ENCODE measurements at regions not wholly inside any gene's neighbourhood (a gene's known extent, or its start where the extent isn't known, plus 50 kb on each side); places are given as distances from the start of the nearest gene placed in this dataset.

DNA sequence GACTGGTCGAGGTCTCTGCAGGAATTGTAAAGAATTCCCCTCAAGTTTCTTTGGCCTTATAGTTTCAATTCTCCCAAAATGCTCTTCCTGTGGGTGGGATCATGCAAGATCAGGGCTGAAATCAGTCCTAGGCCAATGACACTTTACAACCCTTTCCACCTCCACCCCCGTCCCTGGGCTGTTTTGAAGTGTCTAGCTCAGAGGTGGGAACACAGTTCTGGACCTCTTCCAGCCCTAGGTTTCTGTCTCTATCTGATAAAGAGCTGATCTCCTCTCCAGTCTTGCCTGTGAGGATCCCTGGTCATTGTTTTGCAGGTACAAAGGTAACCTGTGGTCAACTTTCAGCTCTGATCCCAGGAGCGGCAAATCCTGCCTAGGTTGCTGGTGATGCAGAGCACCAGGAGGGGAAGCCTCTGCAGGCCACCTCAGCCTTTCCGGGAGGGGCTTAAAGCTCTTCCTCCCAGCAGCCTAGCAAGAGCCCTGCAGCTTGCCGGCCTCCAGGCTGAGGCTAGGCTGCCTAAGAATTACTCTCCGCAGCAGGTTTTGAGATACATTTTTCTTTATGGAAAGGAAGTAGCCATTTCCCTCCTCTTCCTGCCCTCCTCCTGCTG lies 69.8 kb upstream of the WIPF1 start:
- peak in 2 of 14 donors; percentile 28 to 51 for DNase-seq

DNA sequence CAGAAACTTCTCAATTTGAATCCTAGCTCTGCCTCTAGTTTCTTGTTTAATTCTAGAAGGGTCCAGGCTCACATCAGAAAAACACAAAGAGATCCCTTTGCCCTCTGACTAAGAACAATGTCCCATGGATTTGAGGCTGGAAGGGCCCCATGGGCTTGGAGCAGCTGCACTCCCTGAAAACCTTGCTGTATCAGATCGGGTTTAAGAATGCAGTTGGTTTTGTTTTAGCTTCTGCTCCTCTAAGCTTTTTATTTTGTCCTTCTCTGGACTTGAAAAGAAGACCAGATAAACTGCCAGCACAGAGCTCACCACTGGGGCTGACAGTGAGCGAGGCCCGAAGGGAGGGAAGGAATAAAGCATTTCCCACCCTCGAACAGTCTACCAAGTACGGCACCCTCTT lies 69.2 kb upstream of the WIPF1 start:
- peak in 7 of 14 donors; percentile 37 to 65 (median 51) for DNase-seq

- peak in 5 of 14 donors; percentile 44 to 65 (median 52) for DNase-seq
Observed at GRCh38 chr2:174666312-174666711, 68.7 kb upstream of the WIPF1 start.

- DNase-seq = peak in 6 of 14 donors; percentile 21 to 63 (median 34)
Observed at GRCh38 chr2:174664084-174664759, 66.6 kb upstream of the WIPF1 start.

DNA sequence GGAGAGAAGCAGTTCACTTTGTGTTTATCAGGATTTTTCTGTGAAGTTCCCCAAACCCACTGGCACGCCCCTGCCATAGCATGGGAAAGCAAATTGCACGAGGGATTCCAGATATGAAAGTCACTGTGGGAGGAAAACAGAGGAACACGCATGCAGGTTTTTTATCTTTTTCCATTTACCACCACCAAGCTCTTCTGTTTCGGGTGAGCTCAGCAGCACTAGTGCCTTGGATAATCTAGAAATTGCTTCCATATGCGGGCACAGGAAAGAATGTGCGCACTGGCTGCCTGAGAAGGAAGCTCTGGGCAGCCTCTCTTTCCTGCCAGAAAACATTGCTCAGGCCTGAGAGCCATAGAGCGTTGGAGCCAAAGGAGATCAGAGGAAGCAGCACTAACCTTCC lies 65.9 kb upstream of the WIPF1 start:
- peak in 3 of 14 donors; percentile 16 to 49 (median 20) for DNase-seq

DNA sequence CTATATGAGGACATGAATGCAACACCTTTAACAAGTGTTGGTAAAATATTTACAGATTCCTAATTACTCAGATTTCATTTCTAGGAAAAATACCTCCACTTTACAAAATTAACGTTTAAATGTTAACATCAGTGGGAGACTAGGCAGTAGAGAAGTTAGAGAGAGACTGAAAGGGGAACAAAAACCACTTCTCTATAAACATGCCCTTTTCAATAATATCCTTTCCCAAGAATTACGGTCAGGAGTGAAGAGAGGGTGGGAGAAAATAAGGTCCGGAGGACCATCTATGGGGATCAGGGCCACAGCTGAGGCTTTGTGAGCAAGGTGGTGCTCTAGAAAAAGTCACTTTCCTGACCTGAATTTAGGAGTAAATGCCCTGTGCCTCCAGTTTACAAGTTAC lies 65.3 kb upstream of the WIPF1 start:
- no peak for DNase-seq

GRCh38 chr2:174662459-174662858 lies 64.9 kb upstream of the WIPF1 start:
- DNase-seq = no peak

DNA sequence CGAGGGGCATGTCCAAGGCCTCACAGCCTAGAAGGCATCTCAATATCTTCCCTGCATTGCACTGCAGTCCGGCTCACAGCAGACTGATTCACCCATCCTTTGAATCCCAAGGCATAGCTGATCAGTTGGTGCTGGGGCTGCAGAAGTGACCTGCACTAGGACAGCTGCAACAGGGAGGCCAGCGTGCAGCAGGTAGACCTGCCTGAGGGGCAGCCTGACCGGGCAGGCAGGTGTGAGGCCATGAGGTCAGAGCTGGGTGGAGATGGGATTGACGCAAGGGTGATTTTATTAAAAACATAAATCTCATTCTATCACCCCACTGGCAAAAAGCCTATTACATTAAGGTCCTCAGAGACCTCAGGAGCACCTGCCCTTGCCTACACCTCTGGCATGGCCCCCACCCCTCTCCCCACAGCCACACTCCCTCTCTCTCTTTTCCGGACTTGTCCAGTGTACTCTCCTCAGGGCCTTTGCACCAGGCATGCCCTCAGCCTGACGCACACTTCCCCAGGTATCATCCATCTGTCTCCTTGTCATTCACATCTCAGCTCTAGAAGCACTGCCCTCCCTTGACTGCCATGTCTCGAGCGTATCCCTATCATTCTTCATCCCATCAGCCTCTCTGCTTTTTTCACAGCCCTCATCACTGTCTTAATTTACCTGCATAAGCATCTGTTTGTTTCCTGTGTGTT lies 63.5 kb upstream of the WIPF1 start:
- DNase-seq = no peak

- no peak for DNase-seq
Observed at GRCh38 chr2:174659069-174659900, 61.7 kb upstream of the WIPF1 start.

- no peak for DNase-seq
Observed at GRCh38 chr2:174656676-174657176, 59.1 kb upstream of the WIPF1 start.

- DNase-seq = no peak
Observed at GRCh38 chr2:174656035-174656434, 58.4 kb upstream of the WIPF1 start.

GRCh38 chr2:174654419-174654941 lies 56.9 kb upstream of the WIPF1 start:
- DNase-seq = no peak

- DNase-seq = no peak
Observed at GRCh38 chr2:174648896-174649295, 51.3 kb upstream of the WIPF1 start.

Data from C1 segment of cervical spinal cord (tissue), 14 donors.